SK-N-SH (cell line): ENCODE measurements at regions not wholly inside any gene's neighbourhood (a gene's known extent, or its start where the extent isn't known, plus 50 kb on each side); places are given as distances from the start of the nearest gene placed in this dataset.

Experiments
- CTCF ChIA-PET: fragments of 300-600, 350-600 bp; formaldehyde crosslinking; extraction: SDS; loops from one replicate; lab custom pipeline; 2021; lab: Yijun Ruan, JAX
- POLR2A ChIA-PET: fragments of 350-600 bp; sonication (Branson Sonifier 250); formaldehyde crosslinking; extraction: SDS; loops from one replicate; lab custom pipeline; 2020; ENCODE audit warnings: antibody characterized with exemption, inconsistent platforms; lab: Yijun Ruan, JAX
- DNase-seq: peaks from one replicate; pipeline ENCODE4 v3.0.0; 2012
- H2AFZ ChIP-seq: fragments of 200-600 bp; sonication (generic); 2 replicates; pipeline ENCODE4 v1.8.1; 2016; ENCODE audit warnings: antibody characterized with exemption, mild to moderate bottlenecking, low read depth
- H3F3A ChIP-seq: fragments of 200-600 bp; sonication (generic); replicated peaks from 2 replicates; pipeline ENCODE3; 2016; ENCODE audit warnings: antibody characterized with exemption, mild to moderate bottlenecking; ENCODE audit not compliant: insufficient read depth
- H3K27ac ChIP-seq, 2 experiments: fragments of 200-500 bp in 1 of 2; fragments of 200-600 bp in 1 of 2; sonication (Bioruptor generic) in 1 of 2; sonication (generic), shearing (Covaris generic) in 1 of 2; 2 replicates each; pipeline versions ENCODE4 v1.5.1 to v1.6.1; 2014 to 2016; ENCODE audit warnings: low read depth in 2 of 2, inconsistent platforms in 1 of 2, low read length in 1 of 2, mild to moderate bottlenecking in 1 of 2, mixed read lengths in 1 of 2
- H3K27me3 ChIP-seq: fragments of 200-600 bp; sonication (generic), shearing (Covaris generic); 2 replicates; pipeline ENCODE4 v1.6.1; 2016; ENCODE audit warnings: mixed run types; ENCODE audit not compliant: insufficient read depth
- H3K36me3 ChIP-seq, 2 experiments: fragments of 200-500 bp in 1 of 2; fragments of 200-600 bp in 1 of 2; sonication (Bioruptor generic) in 1 of 2; sonication (generic) in 1 of 2; replicated peaks in 1 of 2; 2 replicates each; pipeline versions ENCODE3 to v1.5.1; 2014 to 2016; ENCODE audit warnings: low read length in 1 of 2, mild to moderate bottlenecking in 1 of 2; ENCODE audit not compliant: insufficient read depth in 2 of 2, control insufficient read depth in 1 of 2
- H3K4me1 ChIP-seq, 2 experiments: fragments of 200-500 bp in 1 of 2; fragments of 200-600 bp in 1 of 2; sonication (Bioruptor generic) in 1 of 2; sonication (generic), shearing (Covaris generic) in 1 of 2; 2 replicates each; pipeline versions ENCODE4 v1.5.1 to v1.6.1; 2014 to 2016; ENCODE audit warnings: low read depth in 1 of 2, low read length in 1 of 2, mixed run types in 1 of 2; ENCODE audit not compliant: insufficient read depth in 2 of 2, control insufficient read depth in 1 of 2
- H3K4me2 ChIP-seq: fragments of 200-600 bp; sonication (generic), shearing (Covaris generic); 2 replicates; pipeline ENCODE4 v1.6.1; 2017; ENCODE audit warnings: mixed run types
- H3K4me3 ChIP-seq, 2 experiments: fragments of 200-500 bp in 1 of 2; fragments of 200-600 bp in 1 of 2; sonication (Bioruptor generic) in 1 of 2; sonication (generic), shearing (Covaris generic) in 1 of 2; 2 replicates each; pipeline versions ENCODE4 v1.5.1 to v1.8.1; 2014 to 2016; ENCODE audit warnings: low read depth in 2 of 2, inconsistent platforms in 1 of 2, low read length in 1 of 2, mild to moderate bottlenecking in 1 of 2, mixed read lengths in 1 of 2, moderate library complexity in 1 of 2
- H3K79me2 ChIP-seq: fragments of 200-600 bp; sonication (generic); 2 replicates; pipeline ENCODE4 v1.8.1; 2017; ENCODE audit warnings: mild to moderate bottlenecking; ENCODE audit not compliant: insufficient read depth
- H3K9ac ChIP-seq: fragments of 200-600 bp; sonication (generic); 2 replicates; pipeline ENCODE4 v1.6.1; 2017; ENCODE audit warnings: mixed run types
- H3K9me2 ChIP-seq: fragments of 200-600 bp; sonication (generic); 2 replicates; pipeline ENCODE4 v1.6.1; 2017; ENCODE audit warnings: mixed run types
- H3K9me3 ChIP-seq: fragments of 200-600 bp; sonication (generic); 2 replicates; pipeline ENCODE4 v1.6.1; 2017; ENCODE audit warnings: mixed run types, mild to moderate bottlenecking, moderate library complexity
- H4K20me1 ChIP-seq: fragments of 200-600 bp; sonication (generic); 2 replicates; pipeline ENCODE4 v1.6.1; 2017; ENCODE audit warnings: mild to moderate bottlenecking, mixed run types; ENCODE audit not compliant: insufficient read depth
- ELF1 ChIP-seq: IDR thresholded peaks from 2 replicates; pipeline ENCODE4 v1.4.0; 2012
- FOSL2 ChIP-seq: IDR thresholded peaks from 2 replicates; pipeline ENCODE4 v1.4.0; 2012; ENCODE audit warnings: low read depth, mild to moderate bottlenecking, moderate library complexity, borderline replicate concordance
- FOXJ3 ChIP-seq: sonication (generic); formaldehyde crosslinking; IDR thresholded peaks from 2 replicates; pipeline ENCODE4 v1.5.1; 2020; ENCODE audit warnings: mild to moderate bottlenecking, missing genetic modification reagents
- FOXM1 ChIP-seq: IDR thresholded peaks from 2 replicates; pipeline ENCODE4 v1.4.0; 2012; ENCODE audit warnings: low read depth, mild to moderate bottlenecking
- GATA2 ChIP-seq: sonication (generic); formaldehyde crosslinking; IDR thresholded peaks from 2 replicates; pipeline ENCODE4 v1.5.0; 2020; ENCODE audit warnings: mild to moderate bottlenecking, missing genetic modification reagents
- JUND ChIP-seq: IDR thresholded peaks from 2 replicates; pipeline ENCODE4 v1.4.0; 2012
- MAX ChIP-seq: IDR thresholded peaks from 2 replicates; pipeline ENCODE4 v1.4.0; 2012; ENCODE audit warnings: low read depth
- MEF2A ChIP-seq: IDR thresholded peaks from 2 replicates; pipeline ENCODE4 v1.4.0; 2012; ENCODE audit warnings: low read depth, borderline replicate concordance
- NFIC ChIP-seq: IDR thresholded peaks from 2 replicates; pipeline ENCODE4 v1.4.0; 2012; ENCODE audit warnings: borderline replicate concordance
- NRF1 ChIP-seq: IDR thresholded peaks from 2 replicates; pipeline ENCODE4 v1.6.1; 2012; ENCODE audit warnings: low read depth, mild to moderate bottlenecking, low read length
- RAD21 ChIP-seq: IDR thresholded peaks from 2 replicates; pipeline ENCODE4 v1.6.1; 2012; ENCODE audit warnings: mild to moderate bottlenecking, low read length
- RCOR1 ChIP-seq: fragments of 150-350 bp; IDR thresholded peaks from 2 replicates; pipeline ENCODE4 v1.6.1; 2017; ENCODE audit warnings: antibody characterized with exemption, low read length
- SIN3A ChIP-seq: IDR thresholded peaks from 2 replicates; pipeline ENCODE4 v1.6.1; 2012; ENCODE audit warnings: low read depth, mild to moderate bottlenecking, low read length, moderate library complexity, borderline replicate concordance
- SMC3 ChIP-seq: IDR thresholded peaks from 2 replicates; pipeline ENCODE4 v1.6.1; 2012; ENCODE audit warnings: low read depth, low read length, improper control_type of control experiment
- TAF1 ChIP-seq: IDR thresholded peaks from 2 replicates; pipeline ENCODE4 v1.6.1; 2012; ENCODE audit warnings: low read depth, mild to moderate bottlenecking, low read length, moderate library complexity, borderline replicate concordance
- TCF12 ChIP-seq: IDR thresholded peaks from 2 replicates; pipeline ENCODE4 v1.4.0; 2012
- USF2 ChIP-seq: fragments of 150-350 bp; IDR thresholded peaks from 2 replicates; pipeline ENCODE4 v1.6.1; 2017; ENCODE audit warnings: antibody characterized with exemption, low read length, low read depth, borderline replicate concordance
- ZBTB33 ChIP-seq: IDR thresholded peaks from 2 replicates; pipeline ENCODE4 v1.4.0; 2012; ENCODE audit warnings: low read depth, borderline replicate concordance
- whole genome bisulfite sequencing: methylation state at CpG from one replicate; pipeline ENCODE4 v1.1.6; 2017; ENCODE audit warnings: low lambda C conversion rate; 5-methylcytosine and 5-hydroxymethylcytosine counted together

GRCh38 chr11:133649040-133649439 is 116.7 kb upstream of the OPCML start:
- no peak for DNase-seq
- CTCF ChIA-PET = interaction anchor here (0.8 kb wide), 2 partner anchors 12 to 172 kb away, joined by 3 read pairs; no protein-coding TSS in a partner anchor
- no peak overlapping the region for H3K9ac ChIP-seq
- WGBS = 55% methylated on average over 16 of the region's 16 CpGs
- no peaks in the 10 kb centered on the region for H4K20me1 ChIP-seq
- H3K27ac ChIP-seq = no peak overlapping the region
- POLR2A ChIA-PET = no interaction called here
- H3K4me3 ChIP-seq = no peak overlapping the region
- H3F3A ChIP-seq = no peaks in the 10 kb centered on the region
- no peaks in the 10 kb centered on the region for H3K79me2 ChIP-seq
- no peaks in the 10 kb centered on the region for H3K4me1 ChIP-seq
- H3K9me2 ChIP-seq = no peaks in the 10 kb centered on the region
- H3K36me3 ChIP-seq = no peaks in the 10 kb centered on the region
- no peak overlapping the region for H3K4me2 ChIP-seq
- no peaks in the 10 kb centered on the region for H3K27me3 ChIP-seq
- TF ChIP-seq JUND = no peak
- no peak for TF ChIP-seq NFIC
- no peak overlapping the region for H2AFZ ChIP-seq
- no peaks in the 10 kb centered on the region for H3K9me3 ChIP-seq

- POLR2A ChIA-PET = no interaction called here
- TF ChIP-seq MEF2A (no peak), RAD21 (no peak), FOSL2 (no peak), MAX (no peak), FOXJ3 (CRISPR knock-in tag) (no peak), TAF1 (no peak), ZBTB33 (no peak), NRF1 (no peak)
- Histone ChIP-seq H3K4me1 (no peaks in the 10 kb centered on the region), H3K9ac (no peak overlapping the region), H4K20me1 (no peaks in the 10 kb centered on the region), H3K27me3 (no peaks in the 10 kb centered on the region), H3K9me3 (no peaks in the 10 kb centered on the region), H3K4me2 (no peak overlapping the region), H3K4me3 (no peak overlapping the region), H3K9me2 (no peaks in the 10 kb centered on the region), H3F3A (no peaks in the 10 kb centered on the region), H3K36me3 (no peaks in the 10 kb centered on the region), H3K27ac (no peak overlapping the region), H2AFZ (no peak overlapping the region), H3K79me2 (no peaks in the 10 kb centered on the region)
- WGBS = 7% methylated on average over 2 of the region's 2 CpGs
- CTCF ChIA-PET = no interaction called here
- no peak for DNase-seq
These were observed 107.1 kb upstream of the OPCML start for GRCh38 chr11:133639408-133639807.

- ChIA-PET CTCF (no interaction called here), POLR2A (no interaction called here)
- Histone ChIP-seq H3K9me2 (no peaks in the 10 kb centered on the region), H3K27ac (no peak overlapping the region), H3K9ac (no peak overlapping the region), H3K4me2 (no peak overlapping the region), H4K20me1 (no peaks in the 10 kb centered on the region), H3K9me3 (no peaks in the 10 kb centered on the region), H3K79me2 (no peaks in the 10 kb centered on the region), H2AFZ (no peak overlapping the region), H3K36me3 (no peaks in the 10 kb centered on the region), H3F3A (no peaks in the 10 kb centered on the region), H3K4me3 (no peak overlapping the region), H3K27me3 (no peaks in the 10 kb centered on the region), H3K4me1 (no peaks in the 10 kb centered on the region)
- WGBS = 80% methylated on average over 5 of the region's 5 CpGs
- DNase-seq = no peak
- TF ChIP-seq RCOR1 (no peak), GATA2 (CRISPR knock-in tag) (no peak), NRF1 (no peak), SMC3 (no peak), MAX (no peak), TCF12 (no peak), SIN3A (no peak), TAF1 (no peak), FOXM1 (no peak), ZBTB33 (no peak), MEF2A (no peak), USF2 (no peak), ELF1 (no peak), RAD21 (no peak)
These were observed 106.6 kb upstream of the OPCML start for GRCh38 chr11:133638921-133639320.
